Neural progenitor cell (in vitro differentiated cells): ENCODE measurements at regions not wholly inside any gene's neighbourhood (a gene's known extent, or its start where the extent isn't known, plus 50 kb on each side); places are given as distances from the start of the nearest gene placed in this dataset.

ENCODE experiments used
- EZH2 ChIP-seq: fragments of 200-600 bp; sonication (generic); IDR thresholded peaks from 2 replicates; pipeline ENCODE4 v1.6.1; 2017; ENCODE audit warnings: antibody characterized with exemption, mild to moderate bottlenecking, moderate library complexity
- TF ChIP-seq, protein P1 (sequence below): fragments of 200-600 bp; sonication (generic); IDR thresholded peaks from 2 replicates; pipeline ENCODE4 v1.5.1; 2017; ENCODE audit warnings: antibody characterized with exemption, mild to moderate bottlenecking

DNA sequence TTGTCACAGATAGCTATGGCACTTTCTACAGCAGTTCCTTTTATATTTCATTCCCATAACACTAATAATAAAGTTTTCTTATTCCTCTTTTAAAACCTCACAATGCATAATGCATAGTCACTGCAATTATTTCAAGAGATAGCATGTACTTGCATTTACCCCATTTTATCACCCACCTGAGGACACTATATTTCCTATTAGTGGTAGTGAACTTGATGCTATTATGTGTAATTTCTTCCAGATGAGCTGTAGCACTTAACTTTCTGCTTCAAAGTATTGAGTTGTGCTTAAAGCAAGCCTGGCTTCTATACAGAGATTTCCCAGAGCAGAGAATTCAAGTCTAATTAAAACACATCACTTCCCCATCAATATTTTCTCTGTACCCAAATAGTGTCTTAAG, 461.1 kb downstream of the HTR7 start:
- TF ChIP-seq, protein P1, sequence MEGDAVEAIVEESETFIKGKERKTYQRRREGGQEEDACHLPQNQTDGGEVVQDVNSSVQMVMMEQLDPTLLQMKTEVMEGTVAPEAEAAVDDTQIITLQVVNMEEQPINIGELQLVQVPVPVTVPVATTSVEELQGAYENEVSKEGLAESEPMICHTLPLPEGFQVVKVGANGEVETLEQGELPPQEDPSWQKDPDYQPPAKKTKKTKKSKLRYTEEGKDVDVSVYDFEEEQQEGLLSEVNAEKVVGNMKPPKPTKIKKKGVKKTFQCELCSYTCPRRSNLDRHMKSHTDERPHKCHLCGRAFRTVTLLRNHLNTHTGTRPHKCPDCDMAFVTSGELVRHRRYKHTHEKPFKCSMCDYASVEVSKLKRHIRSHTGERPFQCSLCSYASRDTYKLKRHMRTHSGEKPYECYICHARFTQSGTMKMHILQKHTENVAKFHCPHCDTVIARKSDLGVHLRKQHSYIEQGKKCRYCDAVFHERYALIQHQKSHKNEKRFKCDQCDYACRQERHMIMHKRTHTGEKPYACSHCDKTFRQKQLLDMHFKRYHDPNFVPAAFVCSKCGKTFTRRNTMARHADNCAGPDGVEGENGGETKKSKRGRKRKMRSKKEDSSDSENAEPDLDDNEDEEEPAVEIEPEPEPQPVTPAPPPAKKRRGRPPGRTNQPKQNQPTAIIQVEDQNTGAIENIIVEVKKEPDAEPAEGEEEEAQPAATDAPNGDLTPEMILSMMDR = no peak
- no peak for TF ChIP-seq EZH2
